ENCODE measurements at regions not wholly inside any gene's neighbourhood (a gene's known extent, or its start where the extent isn't known, plus 50 kb on each side); places are given as distances from the start of the nearest gene placed in this dataset.

DNA sequence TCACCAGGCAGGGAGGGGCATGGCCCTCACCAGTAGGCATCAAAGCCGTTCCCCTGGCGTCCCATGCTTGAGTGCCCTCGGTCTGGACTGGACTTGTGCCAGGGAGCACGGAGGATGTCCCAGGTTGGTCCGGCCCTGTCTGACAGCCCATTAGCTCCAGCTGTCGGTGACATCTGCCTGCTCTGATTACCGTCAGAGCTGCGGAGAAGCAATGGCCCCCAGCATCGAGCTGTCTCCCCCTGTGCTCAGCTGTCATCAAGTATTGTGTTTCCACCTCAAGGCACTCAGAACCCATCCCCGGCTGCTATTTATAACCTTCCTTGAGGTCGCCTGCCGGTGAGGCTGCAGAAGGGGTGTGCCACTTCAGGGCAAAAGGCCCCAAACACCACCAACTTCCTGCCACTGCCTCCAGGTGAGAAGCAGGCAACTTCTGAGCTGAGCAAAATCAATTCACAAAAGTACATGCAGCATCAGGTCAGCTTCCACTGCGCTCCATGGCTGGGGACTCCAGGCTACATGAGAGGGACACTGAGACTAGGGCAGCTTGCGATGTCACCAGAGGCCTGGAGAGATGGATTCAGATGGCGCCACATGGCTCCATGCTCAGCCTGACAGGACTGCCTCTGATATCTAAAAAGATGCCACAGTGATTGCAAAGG is 142.7 kb downstream of the C5orf15 start:
- intact Hi-C loops (cut with DNase I) = no loop called here
- TF ChIP-seq POLR2A (IDR thresholded peaks at IDR 0.05) = no peak
- TF ChIP-seq, protein P1, sequence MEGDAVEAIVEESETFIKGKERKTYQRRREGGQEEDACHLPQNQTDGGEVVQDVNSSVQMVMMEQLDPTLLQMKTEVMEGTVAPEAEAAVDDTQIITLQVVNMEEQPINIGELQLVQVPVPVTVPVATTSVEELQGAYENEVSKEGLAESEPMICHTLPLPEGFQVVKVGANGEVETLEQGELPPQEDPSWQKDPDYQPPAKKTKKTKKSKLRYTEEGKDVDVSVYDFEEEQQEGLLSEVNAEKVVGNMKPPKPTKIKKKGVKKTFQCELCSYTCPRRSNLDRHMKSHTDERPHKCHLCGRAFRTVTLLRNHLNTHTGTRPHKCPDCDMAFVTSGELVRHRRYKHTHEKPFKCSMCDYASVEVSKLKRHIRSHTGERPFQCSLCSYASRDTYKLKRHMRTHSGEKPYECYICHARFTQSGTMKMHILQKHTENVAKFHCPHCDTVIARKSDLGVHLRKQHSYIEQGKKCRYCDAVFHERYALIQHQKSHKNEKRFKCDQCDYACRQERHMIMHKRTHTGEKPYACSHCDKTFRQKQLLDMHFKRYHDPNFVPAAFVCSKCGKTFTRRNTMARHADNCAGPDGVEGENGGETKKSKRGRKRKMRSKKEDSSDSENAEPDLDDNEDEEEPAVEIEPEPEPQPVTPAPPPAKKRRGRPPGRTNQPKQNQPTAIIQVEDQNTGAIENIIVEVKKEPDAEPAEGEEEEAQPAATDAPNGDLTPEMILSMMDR (IDR thresholded peaks at IDR 0.05) = no peak

DNA sequence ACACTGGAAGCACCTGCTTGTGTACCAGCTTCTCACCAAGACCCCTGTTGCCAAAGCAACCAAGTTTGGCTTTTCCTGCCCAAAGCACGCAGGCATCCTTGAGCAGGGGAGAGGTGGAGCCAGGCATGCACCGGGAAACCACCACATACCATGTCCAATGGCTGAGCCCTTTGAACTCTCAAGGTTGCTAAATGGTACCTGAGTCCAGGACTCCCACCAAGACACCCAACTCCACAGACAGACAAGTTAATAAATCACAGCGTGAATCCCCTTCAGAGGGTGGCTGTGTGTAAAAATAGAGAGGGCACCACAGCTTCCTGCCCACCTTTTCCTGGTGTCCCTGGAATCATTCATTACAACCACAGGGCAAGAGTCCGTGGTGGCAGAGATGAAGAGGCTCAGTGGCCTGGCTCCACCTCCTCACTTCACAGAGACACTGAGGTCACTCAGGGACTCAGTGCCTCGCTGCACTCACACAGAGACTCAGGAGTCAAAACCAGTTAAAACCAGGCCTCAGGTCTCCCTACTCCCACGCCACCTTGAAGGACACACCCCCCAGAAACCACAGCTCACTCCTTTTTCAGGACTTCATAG is 143.7 kb downstream of the C5orf15 start:
- Histone ChIP-seq H3K4me3 (replicated peaks in 1 of 3) (no peak overlapping the region), H3K4me1 (peaks cover 27 to 45% of the 10 kb centered on the region in 2 donors), H3K9me3 (no peaks in the 10 kb centered on the region), H3K36me3 (no peaks in the 10 kb centered on the region), H3K27ac (no peak overlapping the region), H3K27me3 (no peaks in the 10 kb centered on the region)
- intact Hi-C loops (cut with DNase I) = no loop called here
- 64 to 78% methylated on average over 6 of the region's 6 CpGs for WGBS, 2 donors
- DNase-seq = peak; percentile 43 to 60
- TF ChIP-seq, protein P1 (IDR thresholded peaks at IDR 0.05) = no peak
- TF ChIP-seq POLR2A (IDR thresholded peaks at IDR 0.05) = no peak

More for the DNA sequence above, 142.7 kb downstream of the C5orf15 start:
- no peaks in the 10 kb centered on the region for H3K9me3 ChIP-seq
- H3K27me3 ChIP-seq = no peaks in the 10 kb centered on the region
- DNase-seq = peak; percentile 42 to 55
- no peak overlapping the region for H3K27ac ChIP-seq
- H3K4me3 ChIP-seq (replicated peaks in 1 of 3) = no peak overlapping the region
- WGBS, 2 donors = 47 to 62% methylated on average over 12 to 15 of the region's 15 CpGs
- no peaks in the 10 kb centered on the region for H3K36me3 ChIP-seq
- peaks cover 17 to 35% of the 10 kb centered on the region in 2 donors for H3K4me1 ChIP-seq

DNA sequence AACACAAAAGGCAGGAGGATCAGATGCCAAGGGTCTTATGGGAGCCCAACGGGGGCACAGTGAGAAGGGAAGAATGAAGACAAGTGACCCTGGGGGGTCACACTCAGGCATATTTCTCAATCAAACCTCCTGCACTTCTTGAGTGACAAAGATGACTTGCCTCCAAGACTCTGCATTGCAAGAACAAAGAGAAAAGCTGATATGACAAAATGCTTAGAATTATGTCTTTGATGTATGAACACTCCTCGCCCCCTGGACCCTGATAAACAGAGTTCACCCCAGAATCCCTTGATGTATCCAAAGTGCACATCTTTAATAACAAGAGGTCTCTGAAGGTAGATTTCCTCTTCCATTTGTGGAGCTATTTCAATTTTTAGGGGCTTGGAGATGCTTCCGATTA is 146.5 kb downstream of the C5orf15 start:
- H3K27me3 ChIP-seq = no peaks in the 10 kb centered on the region
- no peak overlapping the region for H3K4me3 ChIP-seq (replicated peaks in 1 of 3)
- H3K36me3 ChIP-seq = no peaks in the 10 kb centered on the region
- no peaks in the 10 kb centered on the region for H3K9me3 ChIP-seq
- peaks cover 17 to 35% of the 10 kb centered on the region in 2 donors for H3K4me1 ChIP-seq
- intact Hi-C loops (cut with DNase I) = no loop called here
- H3K27ac ChIP-seq = no peak overlapping the region
- no peak for DNase-seq
- 73 to 74% methylated on average over 3 of the region's 3 CpGs for WGBS, 2 donors
- no peak for TF ChIP-seq POLR2A (IDR thresholded peaks at IDR 0.05)
- TF ChIP-seq, protein P1 (IDR thresholded peaks at IDR 0.05) = no peak

DNA sequence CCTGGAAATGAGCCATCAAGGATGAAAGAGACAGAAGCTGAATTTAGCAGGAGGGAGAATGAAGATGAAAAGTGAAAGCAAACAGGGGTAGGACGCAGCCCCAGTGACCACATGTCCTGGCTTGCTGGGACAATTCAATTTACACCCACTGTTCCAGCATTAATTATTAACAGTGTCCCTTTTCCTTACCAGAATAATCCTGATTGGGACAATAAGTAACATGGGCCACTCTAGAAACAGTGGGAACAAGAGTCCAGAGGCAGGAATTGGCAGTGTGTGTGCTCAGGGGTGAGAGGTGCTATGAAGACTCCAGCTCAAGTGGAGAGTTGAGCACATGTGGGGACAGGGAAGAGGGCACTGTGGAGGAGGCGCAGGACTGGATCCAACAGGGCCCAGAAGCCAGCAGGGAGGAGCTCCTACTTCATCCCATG is 147.1 kb downstream of the C5orf15 start:
- intact Hi-C loops (cut with DNase I) = no loop called here
- Histone ChIP-seq H3K27me3 (no peaks in the 10 kb centered on the region), H3K36me3 (no peaks in the 10 kb centered on the region), H3K27ac (peak overlapping the region in 2 of 3 donors; percentile 27 to 63), H3K4me3 (replicated peaks in 1 of 3) (no peak overlapping the region), H3K4me1 (peaks cover 17 to 35% of the 10 kb centered on the region in 2 donors), H3K9me3 (no peaks in the 10 kb centered on the region)
- peak; percentile 22 to 43 for DNase-seq
- no peak for TF ChIP-seq POLR2A (IDR thresholded peaks at IDR 0.05)
- TF ChIP-seq, protein P1 (IDR thresholded peaks at IDR 0.05) = no peak
- WGBS, 2 donors = 75 to 78% methylated on average over 2 of the region's 2 CpGs

DNA sequence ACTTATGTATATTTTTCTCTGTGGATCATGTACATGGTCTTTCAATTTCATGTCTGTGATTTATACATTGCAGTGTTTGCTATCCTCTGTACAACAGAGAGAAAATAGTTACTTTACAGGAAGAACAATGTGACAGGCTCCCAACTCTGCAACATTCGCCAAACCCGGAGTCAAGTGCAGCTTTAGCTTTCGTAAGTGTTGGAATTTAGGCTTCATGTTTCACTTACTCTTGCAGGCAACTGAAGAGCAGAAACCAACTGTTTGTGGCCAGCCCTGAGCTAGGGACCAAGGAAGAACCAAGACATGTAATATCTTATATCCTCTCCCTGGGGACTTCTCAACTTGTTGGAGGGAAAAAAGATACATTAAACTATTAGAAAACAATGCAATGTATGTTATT is 147.9 kb downstream of the C5orf15 start:
- Histone ChIP-seq H3K36me3 (no peaks in the 10 kb centered on the region), H3K27me3 (no peaks in the 10 kb centered on the region), H3K4me3 (replicated peaks in 1 of 3) (no peak overlapping the region), H3K27ac (peak overlapping the region; percentile 7 to 63 (median 27)), H3K9me3 (no peaks in the 10 kb centered on the region), H3K4me1 (peaks cover 17 to 29% of the 10 kb centered on the region in 2 donors)
- TF ChIP-seq, protein P1 (IDR thresholded peaks at IDR 0.05) = no peak
- no peak for TF ChIP-seq POLR2A (IDR thresholded peaks at IDR 0.05)
- DNase-seq = peak; percentile 44 to 63
- 6 to 20% methylated on average over 3 of the region's 3 CpGs for WGBS, 2 donors
- intact Hi-C loops (cut with DNase I) = no loop called here

Data from thyroid gland (tissue), 4 donors.